Neutrophil (primary cell): ENCODE measurements at regions not wholly inside any gene's neighbourhood (a gene's known extent, or its start where the extent isn't known, plus 50 kb on each side); places are given as distances from the start of the nearest gene placed in this dataset.

ENCODE experiments used
- H3K27ac ChIP-seq: fragments of 200-600 bp; sonication (generic); 2 replicates; pipeline ENCODE4 v1.5.1; 2016; ENCODE audit warnings: mild to moderate bottlenecking, moderate library complexity
- H3K27me3 ChIP-seq: fragments of 200-600 bp; sonication (generic); 2 replicates; pipeline ENCODE4 v1.6.0; 2016; ENCODE audit warnings: mild to moderate bottlenecking
- H3K36me3 ChIP-seq: fragments of 200-600 bp; sonication (generic); 2 replicates; pipeline ENCODE4 v1.5.1; 2017
- H3K4me1 ChIP-seq, 2 experiments: fragments of 200-600 bp in 1 of 2; sonication (generic) in 1 of 2; 1 replicate in 1 of 2; 2 replicates in 1 of 2; pipeline versions ENCODE4 v1.5.1 to v1.6.1; 2013 to 2016; ENCODE audit warnings: low read depth in 1 of 2, low read length in 1 of 2, mild to moderate bottlenecking in 1 of 2, moderate library complexity in 1 of 2; ENCODE audit not compliant: control insufficient read depth in 1 of 2, insufficient read depth in 1 of 2
- H3K4me3 ChIP-seq, 2 experiments: fragments of 200-600 bp in 1 of 2; sonication (generic) in 1 of 2; 1 replicate in 1 of 2; 2 replicates in 1 of 2; pipeline ENCODE4 v1.5.1; 2013 to 2016; ENCODE audit warnings: low read depth in 1 of 2, low read length in 1 of 2, mild to moderate bottlenecking in 1 of 2, moderate library complexity in 1 of 2
- H3K9me3 ChIP-seq: fragments of 200-600 bp; sonication (generic); 2 replicates; pipeline ENCODE4 v1.5.1; 2016
- TF ChIP-seq, protein P1 (sequence below): fragments of 200-600 bp; sonication (generic); IDR thresholded peaks from 2 replicates; pipeline ENCODE4 v1.5.1; 2016; ENCODE audit warnings: antibody characterized with exemption

DNA sequence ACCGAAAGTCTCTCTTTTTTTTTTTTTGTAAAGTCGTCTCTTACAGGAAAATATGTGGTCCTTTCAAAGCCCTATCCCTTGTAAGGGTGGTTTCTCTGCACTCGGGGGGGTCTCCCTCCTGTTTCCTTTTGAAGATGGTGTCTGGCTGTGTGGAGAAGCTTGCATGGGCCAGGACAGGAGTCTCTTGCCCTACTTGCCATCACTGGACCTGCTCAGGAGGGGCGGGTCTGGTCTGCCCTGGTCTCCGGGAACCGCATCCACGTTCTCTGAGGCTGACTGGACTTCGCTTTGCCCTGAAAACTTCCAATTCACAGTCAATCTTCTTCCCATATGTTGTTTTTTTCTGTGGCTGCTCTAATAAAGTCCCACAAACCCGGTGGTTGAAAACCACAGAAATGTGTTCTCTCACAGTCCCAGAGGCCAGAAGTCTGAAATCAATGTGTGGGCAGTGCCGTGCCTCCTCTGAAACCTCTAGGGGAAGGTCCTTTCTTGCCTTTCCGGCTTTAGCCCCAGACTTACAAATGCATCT, 92.9 kb upstream of the IER5L start:
- H3K4me3 ChIP-seq = no peak overlapping the region
- no peaks in the 10 kb centered on the region for H3K9me3 ChIP-seq
- H3K27me3 ChIP-seq = peaks cover 37% of the 10 kb centered on the region
- H3K27ac ChIP-seq = no peak overlapping the region
- TF ChIP-seq, protein P1, sequence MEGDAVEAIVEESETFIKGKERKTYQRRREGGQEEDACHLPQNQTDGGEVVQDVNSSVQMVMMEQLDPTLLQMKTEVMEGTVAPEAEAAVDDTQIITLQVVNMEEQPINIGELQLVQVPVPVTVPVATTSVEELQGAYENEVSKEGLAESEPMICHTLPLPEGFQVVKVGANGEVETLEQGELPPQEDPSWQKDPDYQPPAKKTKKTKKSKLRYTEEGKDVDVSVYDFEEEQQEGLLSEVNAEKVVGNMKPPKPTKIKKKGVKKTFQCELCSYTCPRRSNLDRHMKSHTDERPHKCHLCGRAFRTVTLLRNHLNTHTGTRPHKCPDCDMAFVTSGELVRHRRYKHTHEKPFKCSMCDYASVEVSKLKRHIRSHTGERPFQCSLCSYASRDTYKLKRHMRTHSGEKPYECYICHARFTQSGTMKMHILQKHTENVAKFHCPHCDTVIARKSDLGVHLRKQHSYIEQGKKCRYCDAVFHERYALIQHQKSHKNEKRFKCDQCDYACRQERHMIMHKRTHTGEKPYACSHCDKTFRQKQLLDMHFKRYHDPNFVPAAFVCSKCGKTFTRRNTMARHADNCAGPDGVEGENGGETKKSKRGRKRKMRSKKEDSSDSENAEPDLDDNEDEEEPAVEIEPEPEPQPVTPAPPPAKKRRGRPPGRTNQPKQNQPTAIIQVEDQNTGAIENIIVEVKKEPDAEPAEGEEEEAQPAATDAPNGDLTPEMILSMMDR = no peak
- peaks cover 0 to 6% of the 10 kb centered on the region in 2 experiments for H3K4me1 ChIP-seq
- H3K36me3 ChIP-seq = no peaks in the 10 kb centered on the region

DNA sequence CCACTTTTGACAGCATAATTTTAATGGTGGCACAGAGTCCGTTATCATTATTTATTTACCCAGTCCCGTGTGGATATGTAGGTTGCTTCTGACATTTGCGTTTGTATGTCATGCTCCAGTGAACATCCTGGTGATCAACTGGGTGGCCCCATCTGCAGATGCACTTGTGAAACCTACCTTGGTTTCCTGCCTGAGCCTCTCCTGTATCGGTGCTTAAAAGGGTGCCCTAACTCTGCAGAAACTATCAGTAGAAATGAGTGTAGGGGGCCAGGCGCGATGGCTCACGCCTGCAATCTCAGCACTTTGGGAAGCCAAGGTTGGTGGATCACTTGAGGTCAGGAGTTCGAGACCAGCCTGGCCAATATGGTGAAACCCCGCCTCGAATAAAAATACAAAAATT, 92.1 kb upstream of the IER5L start:
- peaks cover 29% of the 10 kb centered on the region for H3K27me3 ChIP-seq
- H3K4me3 ChIP-seq = no peak overlapping the region

DNA sequence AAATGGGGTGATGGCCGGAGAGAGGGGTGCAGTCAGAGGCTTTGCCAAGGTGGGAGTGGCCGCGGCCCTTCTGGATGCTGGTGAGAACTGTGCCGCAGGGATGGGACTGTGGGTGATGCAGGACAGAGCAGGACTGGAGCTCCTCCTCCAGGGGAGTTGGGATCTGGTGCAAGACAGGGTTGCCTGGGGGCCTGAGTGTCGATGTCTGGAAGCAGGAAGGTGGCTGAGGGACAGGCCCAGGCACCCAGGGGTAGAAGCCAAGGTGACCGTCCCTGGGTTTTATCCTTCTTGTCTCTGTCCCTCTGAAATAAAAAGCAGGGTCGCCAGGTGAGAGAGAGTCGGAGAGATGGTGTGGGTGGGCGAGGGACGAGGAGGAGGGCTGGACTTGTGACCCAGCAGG, 89.1 kb upstream of the IER5L start:
- Histone ChIP-seq H3K4me1 (peaks cover 0 to 6% of the 10 kb centered on the region in 2 experiments), H3K27me3 (peaks cover 18% of the 10 kb centered on the region), H3K4me3 (no peak overlapping the region), H3K36me3 (no peaks in the 10 kb centered on the region), H3K27ac (no peak overlapping the region), H3K9me3 (no peaks in the 10 kb centered on the region)
- TF ChIP-seq, protein P1 = no peak

More for the DNA sequence above, 92.1 kb upstream of the IER5L start:
- Histone ChIP-seq H3K9me3 (no peaks in the 10 kb centered on the region), H3K36me3 (no peaks in the 10 kb centered on the region), H3K4me1 (peaks cover 0 to 6% of the 10 kb centered on the region in 2 experiments), H3K27ac (no peak overlapping the region)
- TF ChIP-seq, protein P1 = no peak

DNA sequence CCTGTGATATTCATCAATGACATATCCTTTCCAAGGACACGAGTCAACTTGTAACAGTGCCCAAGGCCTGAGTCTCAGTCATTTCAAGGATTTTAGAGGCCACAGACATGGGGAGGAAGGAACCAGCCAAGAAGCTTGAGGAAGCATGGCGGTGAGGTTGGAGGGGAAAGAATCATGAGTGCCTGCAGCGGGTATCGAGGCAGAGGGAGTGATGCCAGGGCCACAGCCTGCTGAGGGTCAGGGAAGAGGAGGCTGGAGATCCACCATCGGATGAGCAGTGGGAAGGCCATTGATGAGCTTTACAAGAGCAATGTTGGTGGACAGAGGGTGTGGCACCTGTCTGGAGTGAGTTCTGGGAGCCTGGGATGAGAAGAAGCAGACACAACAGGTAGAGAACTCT, 88.5 kb upstream of the IER5L start:
- Histone ChIP-seq H3K9me3 (no peaks in the 10 kb centered on the region), H3K4me3 (no peak overlapping the region), H3K36me3 (no peaks in the 10 kb centered on the region), H3K27ac (no peak overlapping the region), H3K27me3 (peaks cover 13% of the 10 kb centered on the region), H3K4me1 (peaks cover 6 to 11% of the 10 kb centered on the region in 2 experiments)
- TF ChIP-seq, protein P1 = no peak

DNA sequence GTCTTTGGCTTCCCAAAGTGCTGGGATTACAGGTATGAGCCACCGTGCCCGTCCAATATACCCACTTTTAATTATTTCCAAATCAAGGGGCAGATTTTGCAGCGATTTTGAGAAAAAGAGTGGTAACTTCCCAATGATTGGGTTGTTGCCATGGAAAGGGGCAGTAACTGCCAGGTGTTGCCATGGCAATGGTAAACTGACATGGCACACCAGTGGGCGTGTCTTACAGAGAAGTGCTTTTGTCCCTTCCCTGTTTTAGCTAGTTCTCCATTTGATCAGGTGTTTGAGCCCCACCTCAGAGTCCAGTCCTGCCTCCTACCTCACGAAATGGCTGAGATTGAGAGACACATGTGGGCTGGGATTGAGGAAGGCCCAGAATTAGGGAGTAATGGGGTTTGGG, 86.3 kb upstream of the IER5L start:
- Histone ChIP-seq H3K36me3 (no peaks in the 10 kb centered on the region), H3K27me3 (peaks cover 11% of the 10 kb centered on the region)
- TF ChIP-seq, protein P1 = no peak

More for the DNA sequence above, 86.3 kb upstream of the IER5L start:
- Histone ChIP-seq H3K4me1 (peaks cover 12% of the 10 kb centered on the region in 2 experiments), H3K9me3 (no peaks in the 10 kb centered on the region), H3K4me3 (no peak overlapping the region), H3K27ac (no peak overlapping the region)
